MM.1S (cell line): ENCODE measurements at regions not wholly inside any gene's neighbourhood (a gene's known extent, or its start where the extent isn't known, plus 50 kb on each side); places are given as distances from the start of the nearest gene placed in this dataset.

Experiments used
- EZH2 ChIP-seq: fragments of 300-600 bp; sonication (generic); optimal IDR thresholded peaks from 2 replicates; pipeline ENCODE3; 2017; ENCODE audit warnings: low read depth, mild to moderate bottlenecking, antibody characterized with exemption, low read length, mixed read lengths
- TF ChIP-seq, protein P1 (sequence below): fragments of 300-600 bp; sonication (generic); IDR thresholded peaks from 2 replicates; pipeline ENCODE4 v1.5.1; 2016; ENCODE audit warnings: antibody characterized with exemption, low read length, mixed read lengths

DNA sequence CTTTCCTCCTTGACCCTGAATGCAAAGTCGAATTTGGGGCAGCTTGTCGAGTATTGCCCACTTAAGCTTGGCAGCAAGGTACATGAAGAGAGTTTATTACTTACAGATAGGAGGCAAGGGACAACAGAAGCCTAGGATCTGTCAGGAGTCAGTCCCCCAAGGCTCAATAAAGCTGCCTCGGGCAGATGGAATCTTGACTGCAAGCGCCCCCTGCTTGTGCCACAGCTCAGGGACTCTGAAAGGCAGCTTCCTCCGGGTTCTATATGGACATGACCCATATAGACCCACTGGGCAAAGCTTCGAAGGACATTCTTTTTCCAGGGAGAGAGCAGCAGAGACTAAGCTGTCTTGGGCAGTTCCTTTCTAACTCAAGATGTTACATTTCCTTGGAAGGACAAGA is 971.5 kb downstream of the EFNA5 start:
- TF ChIP-seq, protein P1, sequence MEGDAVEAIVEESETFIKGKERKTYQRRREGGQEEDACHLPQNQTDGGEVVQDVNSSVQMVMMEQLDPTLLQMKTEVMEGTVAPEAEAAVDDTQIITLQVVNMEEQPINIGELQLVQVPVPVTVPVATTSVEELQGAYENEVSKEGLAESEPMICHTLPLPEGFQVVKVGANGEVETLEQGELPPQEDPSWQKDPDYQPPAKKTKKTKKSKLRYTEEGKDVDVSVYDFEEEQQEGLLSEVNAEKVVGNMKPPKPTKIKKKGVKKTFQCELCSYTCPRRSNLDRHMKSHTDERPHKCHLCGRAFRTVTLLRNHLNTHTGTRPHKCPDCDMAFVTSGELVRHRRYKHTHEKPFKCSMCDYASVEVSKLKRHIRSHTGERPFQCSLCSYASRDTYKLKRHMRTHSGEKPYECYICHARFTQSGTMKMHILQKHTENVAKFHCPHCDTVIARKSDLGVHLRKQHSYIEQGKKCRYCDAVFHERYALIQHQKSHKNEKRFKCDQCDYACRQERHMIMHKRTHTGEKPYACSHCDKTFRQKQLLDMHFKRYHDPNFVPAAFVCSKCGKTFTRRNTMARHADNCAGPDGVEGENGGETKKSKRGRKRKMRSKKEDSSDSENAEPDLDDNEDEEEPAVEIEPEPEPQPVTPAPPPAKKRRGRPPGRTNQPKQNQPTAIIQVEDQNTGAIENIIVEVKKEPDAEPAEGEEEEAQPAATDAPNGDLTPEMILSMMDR = no peak
- no peak for TF ChIP-seq EZH2
